22Rv1 (cell line): ENCODE measurements at regions not wholly inside any gene's neighbourhood (a gene's known extent, or its start where the extent isn't known, plus 50 kb on each side); places are given as distances from the start of the nearest gene placed in this dataset.

Experiments used
- ZFX ChIP-seq: fragments of 450-650 bp; IDR thresholded peaks from 2 replicates; pipeline ENCODE4 v1.6.1; 2017; ENCODE audit warnings: antibody characterized with exemption, borderline replicate concordance
- TF ChIP-seq, protein P1 (sequence below): fragments of 450-650 bp; IDR thresholded peaks from 2 replicates; pipeline ENCODE4 v1.5.1; 2017; ENCODE audit warnings: mild to moderate bottlenecking

DNA sequence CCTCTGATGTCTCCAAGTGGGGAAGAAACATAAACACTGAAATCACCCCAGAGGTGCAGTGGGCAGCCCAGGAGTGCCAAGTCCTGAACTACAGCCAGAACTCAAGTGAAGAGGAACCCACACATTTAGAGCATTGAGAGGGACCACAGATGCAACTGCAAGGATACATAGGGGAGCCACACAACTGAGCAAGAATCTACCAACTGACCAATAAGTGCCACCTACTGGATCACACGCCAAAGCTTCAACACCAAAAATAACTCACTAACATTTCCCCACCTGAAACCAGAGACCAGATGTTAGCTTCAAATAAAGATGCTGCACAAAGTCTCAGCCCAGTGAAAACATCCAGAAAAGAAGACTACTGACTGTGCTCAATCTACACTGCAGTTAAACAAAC lies 276.7 kb upstream of the GRIA3 start:
- TF ChIP-seq, protein P1, sequence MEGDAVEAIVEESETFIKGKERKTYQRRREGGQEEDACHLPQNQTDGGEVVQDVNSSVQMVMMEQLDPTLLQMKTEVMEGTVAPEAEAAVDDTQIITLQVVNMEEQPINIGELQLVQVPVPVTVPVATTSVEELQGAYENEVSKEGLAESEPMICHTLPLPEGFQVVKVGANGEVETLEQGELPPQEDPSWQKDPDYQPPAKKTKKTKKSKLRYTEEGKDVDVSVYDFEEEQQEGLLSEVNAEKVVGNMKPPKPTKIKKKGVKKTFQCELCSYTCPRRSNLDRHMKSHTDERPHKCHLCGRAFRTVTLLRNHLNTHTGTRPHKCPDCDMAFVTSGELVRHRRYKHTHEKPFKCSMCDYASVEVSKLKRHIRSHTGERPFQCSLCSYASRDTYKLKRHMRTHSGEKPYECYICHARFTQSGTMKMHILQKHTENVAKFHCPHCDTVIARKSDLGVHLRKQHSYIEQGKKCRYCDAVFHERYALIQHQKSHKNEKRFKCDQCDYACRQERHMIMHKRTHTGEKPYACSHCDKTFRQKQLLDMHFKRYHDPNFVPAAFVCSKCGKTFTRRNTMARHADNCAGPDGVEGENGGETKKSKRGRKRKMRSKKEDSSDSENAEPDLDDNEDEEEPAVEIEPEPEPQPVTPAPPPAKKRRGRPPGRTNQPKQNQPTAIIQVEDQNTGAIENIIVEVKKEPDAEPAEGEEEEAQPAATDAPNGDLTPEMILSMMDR, result no peak
- TF ChIP-seq ZFX, result no peak
